SK-N-SH (cell line): ENCODE measurements at regions not wholly inside any gene's neighbourhood (a gene's known extent, or its start where the extent isn't known, plus 50 kb on each side); places are given as distances from the start of the nearest gene placed in this dataset.

Experiments
- CTCF ChIA-PET: fragments of 300-600, 350-600 bp; formaldehyde crosslinking; extraction: SDS; loops from one replicate; lab custom pipeline; 2021; lab: Yijun Ruan, JAX
- POLR2A ChIA-PET: fragments of 350-600 bp; sonication (Branson Sonifier 250); formaldehyde crosslinking; extraction: SDS; loops from one replicate; lab custom pipeline; 2020; ENCODE audit warnings: antibody characterized with exemption, inconsistent platforms; lab: Yijun Ruan, JAX
- DNase-seq: peaks from one replicate; pipeline ENCODE4 v3.0.0; 2012
- H2AFZ ChIP-seq: fragments of 200-600 bp; sonication (generic); 2 replicates; pipeline ENCODE4 v1.8.1; 2016; ENCODE audit warnings: antibody characterized with exemption, mild to moderate bottlenecking, low read depth
- H3F3A ChIP-seq: fragments of 200-600 bp; sonication (generic); replicated peaks from 2 replicates; pipeline ENCODE3; 2016; ENCODE audit warnings: antibody characterized with exemption, mild to moderate bottlenecking; ENCODE audit not compliant: insufficient read depth
- H3K27ac ChIP-seq, 2 experiments: fragments of 200-500 bp in 1 of 2; fragments of 200-600 bp in 1 of 2; sonication (Bioruptor generic) in 1 of 2; sonication (generic), shearing (Covaris generic) in 1 of 2; 2 replicates each; pipeline versions ENCODE4 v1.5.1 to v1.6.1; 2014 to 2016; ENCODE audit warnings: low read depth in 2 of 2, inconsistent platforms in 1 of 2, low read length in 1 of 2, mild to moderate bottlenecking in 1 of 2, mixed read lengths in 1 of 2
- H3K27me3 ChIP-seq: fragments of 200-600 bp; sonication (generic), shearing (Covaris generic); 2 replicates; pipeline ENCODE4 v1.6.1; 2016; ENCODE audit warnings: mixed run types; ENCODE audit not compliant: insufficient read depth
- H3K36me3 ChIP-seq, 2 experiments: fragments of 200-500 bp in 1 of 2; fragments of 200-600 bp in 1 of 2; sonication (Bioruptor generic) in 1 of 2; sonication (generic) in 1 of 2; replicated peaks in 1 of 2; 2 replicates each; pipeline versions ENCODE3 to v1.5.1; 2014 to 2016; ENCODE audit warnings: low read length in 1 of 2, mild to moderate bottlenecking in 1 of 2; ENCODE audit not compliant: insufficient read depth in 2 of 2, control insufficient read depth in 1 of 2
- H3K4me1 ChIP-seq, 2 experiments: fragments of 200-500 bp in 1 of 2; fragments of 200-600 bp in 1 of 2; sonication (Bioruptor generic) in 1 of 2; sonication (generic), shearing (Covaris generic) in 1 of 2; 2 replicates each; pipeline versions ENCODE4 v1.5.1 to v1.6.1; 2014 to 2016; ENCODE audit warnings: low read depth in 1 of 2, low read length in 1 of 2, mixed run types in 1 of 2; ENCODE audit not compliant: insufficient read depth in 2 of 2, control insufficient read depth in 1 of 2
- H3K4me2 ChIP-seq: fragments of 200-600 bp; sonication (generic), shearing (Covaris generic); 2 replicates; pipeline ENCODE4 v1.6.1; 2017; ENCODE audit warnings: mixed run types
- H3K4me3 ChIP-seq, 2 experiments: fragments of 200-500 bp in 1 of 2; fragments of 200-600 bp in 1 of 2; sonication (Bioruptor generic) in 1 of 2; sonication (generic), shearing (Covaris generic) in 1 of 2; 2 replicates each; pipeline versions ENCODE4 v1.5.1 to v1.8.1; 2014 to 2016; ENCODE audit warnings: low read depth in 2 of 2, inconsistent platforms in 1 of 2, low read length in 1 of 2, mild to moderate bottlenecking in 1 of 2, mixed read lengths in 1 of 2, moderate library complexity in 1 of 2
- H3K79me2 ChIP-seq: fragments of 200-600 bp; sonication (generic); 2 replicates; pipeline ENCODE4 v1.8.1; 2017; ENCODE audit warnings: mild to moderate bottlenecking; ENCODE audit not compliant: insufficient read depth
- H3K9ac ChIP-seq: fragments of 200-600 bp; sonication (generic); 2 replicates; pipeline ENCODE4 v1.6.1; 2017; ENCODE audit warnings: mixed run types
- H3K9me2 ChIP-seq: fragments of 200-600 bp; sonication (generic); 2 replicates; pipeline ENCODE4 v1.6.1; 2017; ENCODE audit warnings: mixed run types
- H3K9me3 ChIP-seq: fragments of 200-600 bp; sonication (generic); 2 replicates; pipeline ENCODE4 v1.6.1; 2017; ENCODE audit warnings: mixed run types, mild to moderate bottlenecking, moderate library complexity
- H4K20me1 ChIP-seq: fragments of 200-600 bp; sonication (generic); 2 replicates; pipeline ENCODE4 v1.6.1; 2017; ENCODE audit warnings: mild to moderate bottlenecking, mixed run types; ENCODE audit not compliant: insufficient read depth
- CHD2 ChIP-seq: fragments of 150-350 bp; IDR thresholded peaks from 2 replicates; pipeline ENCODE4 v1.6.1; 2018; ENCODE audit warnings: low read length; ENCODE audit not compliant: partially characterized antibody
- ELF1 ChIP-seq: IDR thresholded peaks from 2 replicates; pipeline ENCODE4 v1.4.0; 2012
- EP300 ChIP-seq, 2 experiments: IDR thresholded peaks; 2 replicates each; pipeline versions ENCODE4 v1.4.0 to v1.6.1; 2012; ENCODE audit warnings: borderline replicate concordance in 1 of 2, low read depth in 1 of 2, low read length in 1 of 2
- EZH2phosphoT487 ChIP-seq: fragments of 200-600 bp; sonication (generic); IDR thresholded peaks from 2 replicates; pipeline ENCODE4 v1.6.1; 2017; ENCODE audit warnings: low read depth, mixed run types, mild to moderate bottlenecking, antibody characterized with exemption, moderate library complexity, borderline replicate concordance
- FOXJ3 ChIP-seq: sonication (generic); formaldehyde crosslinking; IDR thresholded peaks from 2 replicates; pipeline ENCODE4 v1.5.1; 2020; ENCODE audit warnings: mild to moderate bottlenecking, missing genetic modification reagents
- GABPA ChIP-seq: IDR thresholded peaks from 2 replicates; pipeline ENCODE4 v1.4.0; 2012; ENCODE audit warnings: low read depth, mild to moderate bottlenecking
- GATA2 ChIP-seq: sonication (generic); formaldehyde crosslinking; IDR thresholded peaks from 2 replicates; pipeline ENCODE4 v1.5.0; 2020; ENCODE audit warnings: mild to moderate bottlenecking, missing genetic modification reagents
- JUND ChIP-seq: IDR thresholded peaks from 2 replicates; pipeline ENCODE4 v1.4.0; 2012
- MEF2A ChIP-seq: IDR thresholded peaks from 2 replicates; pipeline ENCODE4 v1.4.0; 2012; ENCODE audit warnings: low read depth, borderline replicate concordance
- NRF1 ChIP-seq: IDR thresholded peaks from 2 replicates; pipeline ENCODE4 v1.6.1; 2012; ENCODE audit warnings: low read depth, mild to moderate bottlenecking, low read length
- PBX3 ChIP-seq: IDR thresholded peaks from 2 replicates; pipeline ENCODE4; 2012
- POLR2AphosphoS5 ChIP-seq: IDR thresholded peaks from 2 replicates; pipeline ENCODE4 v1.6.1; 2012; ENCODE audit warnings: low read depth, low read length
- RFX5 ChIP-seq: IDR thresholded peaks from 2 replicates; pipeline ENCODE4 v1.6.1; 2012; ENCODE audit warnings: mild to moderate bottlenecking, improper control_type of control experiment, low read length
- RXRA ChIP-seq: IDR thresholded peaks from 2 replicates; pipeline ENCODE4 v1.4.0; 2012; ENCODE audit warnings: low read depth, mild to moderate bottlenecking, borderline replicate concordance
- SIN3A ChIP-seq: IDR thresholded peaks from 2 replicates; pipeline ENCODE4 v1.6.1; 2012; ENCODE audit warnings: low read depth, mild to moderate bottlenecking, low read length, moderate library complexity, borderline replicate concordance
- TAF1 ChIP-seq: IDR thresholded peaks from 2 replicates; pipeline ENCODE4 v1.6.1; 2012; ENCODE audit warnings: low read depth, mild to moderate bottlenecking, low read length, moderate library complexity, borderline replicate concordance
- USF1 ChIP-seq: IDR thresholded peaks from 2 replicates; pipeline ENCODE4 v1.4.0; 2012; ENCODE audit warnings: low read depth, borderline replicate concordance
- USF2 ChIP-seq: fragments of 150-350 bp; IDR thresholded peaks from 2 replicates; pipeline ENCODE4 v1.6.1; 2017; ENCODE audit warnings: antibody characterized with exemption, low read length, low read depth, borderline replicate concordance
- WGBS: methylation state at CpG from one replicate; pipeline ENCODE4 v1.1.6; 2017; ENCODE audit warnings: low lambda C conversion rate; 5-methylcytosine and 5-hydroxymethylcytosine counted together
- TF ChIP-seq, protein P1 (sequence below): IDR thresholded peaks from 2 replicates; pipeline ENCODE4 v1.4.0; 2012; ENCODE audit warnings: low read depth, borderline replicate concordance

GRCh38 chr4:133081246-133081645 lies 67.8 kb upstream of the PCDH10 start:
- H3K27me3 ChIP-seq, result no peaks in the 10 kb centered on the region
- no peaks in the 10 kb centered on the region for H3K79me2 ChIP-seq
- H2AFZ ChIP-seq, result no peak overlapping the region
- no peaks in the 10 kb centered on the region for H3F3A ChIP-seq
- POLR2A ChIA-PET, result no interaction called here
- H3K9ac ChIP-seq, result no peak overlapping the region
- H4K20me1 ChIP-seq, result no peaks in the 10 kb centered on the region
- no peak overlapping the region for H3K4me2 ChIP-seq
- no peak overlapping the region for H3K4me3 ChIP-seq
- TF ChIP-seq CHD2 (no peak), GABPA (no peak), USF2 (no peak), FOXJ3 (CRISPR knock-in tag) (no peak), RFX5 (no peak), ELF1 (no peak), PBX3 (no peak), GATA2 (CRISPR knock-in tag) (no peak), TAF1 (no peak), EZH2phosphoT487 (no peak), POLR2AphosphoS5 (no peak)
- TF ChIP-seq, protein P1, sequence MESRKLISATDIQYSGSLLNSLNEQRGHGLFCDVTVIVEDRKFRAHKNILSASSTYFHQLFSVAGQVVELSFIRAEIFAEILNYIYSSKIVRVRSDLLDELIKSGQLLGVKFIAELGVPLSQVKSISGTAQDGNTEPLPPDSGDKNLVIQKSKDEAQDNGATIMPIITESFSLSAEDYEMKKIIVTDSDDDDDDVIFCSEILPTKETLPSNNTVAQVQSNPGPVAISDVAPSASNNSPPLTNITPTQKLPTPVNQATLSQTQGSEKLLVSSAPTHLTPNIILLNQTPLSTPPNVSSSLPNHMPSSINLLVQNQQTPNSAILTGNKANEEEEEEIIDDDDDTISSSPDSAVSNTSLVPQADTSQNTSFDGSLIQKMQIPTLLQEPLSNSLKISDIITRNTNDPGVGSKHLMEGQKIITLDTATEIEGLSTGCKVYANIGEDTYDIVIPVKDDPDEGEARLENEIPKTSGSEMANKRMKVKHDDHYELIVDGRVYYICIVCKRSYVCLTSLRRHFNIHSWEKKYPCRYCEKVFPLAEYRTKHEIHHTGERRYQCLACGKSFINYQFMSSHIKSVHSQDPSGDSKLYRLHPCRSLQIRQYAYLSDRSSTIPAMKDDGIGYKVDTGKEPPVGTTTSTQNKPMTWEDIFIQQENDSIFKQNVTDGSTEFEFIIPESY, result no peak
- H3K4me1 ChIP-seq, result no peaks in the 10 kb centered on the region
- no peak overlapping the region for H3K27ac ChIP-seq
- H3K9me2 ChIP-seq, result no peaks in the 10 kb centered on the region
- DNase-seq, result no peak
- H3K36me3 ChIP-seq, result no peaks in the 10 kb centered on the region
- 0% methylated on average over 2 of the region's 2 CpGs for WGBS
- H3K9me3 ChIP-seq, result no peaks in the 10 kb centered on the region
- CTCF ChIA-PET, result interaction anchor here (0.8 kb wide), 1 partner anchor 19 kb away, joined by 3 read pairs; no protein-coding TSS in a partner anchor

DNA sequence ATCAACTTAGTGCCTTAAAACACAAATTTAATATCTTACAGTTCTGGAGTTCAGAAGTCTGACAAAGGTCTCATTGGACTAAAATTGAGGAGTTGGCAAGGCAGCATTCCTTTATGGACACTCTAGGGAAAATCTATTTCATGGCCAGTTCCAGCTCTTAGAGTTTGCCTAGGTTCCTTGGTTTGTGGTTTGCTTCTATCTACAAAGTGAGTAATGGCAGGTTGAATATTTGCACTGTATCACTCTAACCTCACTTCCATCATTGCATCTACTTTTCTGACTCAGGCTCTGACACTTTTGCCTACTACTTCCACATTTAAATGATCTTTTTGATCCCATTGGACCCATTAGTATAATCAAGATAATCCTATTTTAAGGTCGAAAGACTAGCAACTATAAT lies 64.7 kb upstream of the PCDH10 start:
- Histone ChIP-seq H3K79me2 (no peaks in the 10 kb centered on the region), H3K27me3 (no peaks in the 10 kb centered on the region), H3K36me3 (no peaks in the 10 kb centered on the region), H3K9ac (no peak overlapping the region), H2AFZ (no peak overlapping the region), H3K9me2 (no peaks in the 10 kb centered on the region), H3K4me3 (no peak overlapping the region), H3K4me1 (no peaks in the 10 kb centered on the region), H4K20me1 (no peaks in the 10 kb centered on the region), H3K4me2 (no peak overlapping the region), H3F3A (no peaks in the 10 kb centered on the region), H3K9me3 (no peaks in the 10 kb centered on the region), H3K27ac (no peak overlapping the region)
- ChIA-PET POLR2A (no interaction called here), CTCF (no interaction called here)
- WGBS, result 0% methylated on average over 1 of the region's 1 CpG
- no peak for DNase-seq
- no peak for TF ChIP-seq EP300 (IDR thresholded peaks at IDR 0.05; ENCODE audit: borderline replicate concordance in 1 of 2, low read depth in 1 of 2, low read length in 1 of 2)
- TF ChIP-seq SIN3A, result no peak
- no peak for TF ChIP-seq JUND
- no peak for TF ChIP-seq USF1
- TF ChIP-seq RXRA, result no peak
- TF ChIP-seq MEF2A, result no peak
- no peak for TF ChIP-seq GABPA
- TF ChIP-seq NRF1, result no peak
- no peak for TF ChIP-seq FOXJ3 (CRISPR knock-in tag)
- TF ChIP-seq EZH2phosphoT487, result no peak
- no peak for TF ChIP-seq PBX3
